DOHH2 (cell line): ENCODE measurements at regions not wholly inside any gene's neighbourhood (a gene's known extent, or its start where the extent isn't known, plus 50 kb on each side); places are given as distances from the start of the nearest gene placed in this dataset.

Source experiments
- H3F3A ChIP-seq: fragments of 200-600 bp; sonication (generic), shearing (Covaris generic); 2 replicates; pipeline ENCODE4 v1.6.0; 2016; ENCODE audit warnings: antibody characterized with exemption, mild to moderate bottlenecking; ENCODE audit not compliant: control insufficient read depth, insufficient read depth
- H3K27ac ChIP-seq: fragments of 200-600 bp; sonication (generic); 2 replicates; pipeline ENCODE4 v1.5.1; 2014; ENCODE audit warnings: low read depth, mild to moderate bottlenecking, low read length, moderate library complexity
- H3K27me3 ChIP-seq: fragments of 200-600 bp; sonication (generic); 2 replicates; pipeline ENCODE4 v1.6.1; 2014; ENCODE audit warnings: mild to moderate bottlenecking, low read length, mixed read lengths; ENCODE audit not compliant: control insufficient read depth
- H3K36me3 ChIP-seq: fragments of 200-600 bp; sonication (generic); 2 replicates; pipeline ENCODE4 v1.6.1; 2014; ENCODE audit warnings: mild to moderate bottlenecking, low read length, moderate library complexity, mixed read lengths; ENCODE audit not compliant: control insufficient read depth
- H3K4me1 ChIP-seq: fragments of 200-600 bp; sonication (generic); 2 replicates; pipeline ENCODE4 v1.6.1; 2014; ENCODE audit warnings: mild to moderate bottlenecking, low read length, mixed read lengths; ENCODE audit not compliant: control insufficient read depth
- H3K4me2 ChIP-seq: fragments of 200-600 bp; sonication (generic); 2 replicates; pipeline ENCODE4 v1.6.0; 2014; ENCODE audit warnings: mild to moderate bottlenecking, low read length, moderate library complexity
- H3K4me3 ChIP-seq: fragments of 200-600 bp; sonication (generic); 2 replicates; pipeline ENCODE4 v1.5.1; 2014; ENCODE audit warnings: mild to moderate bottlenecking, low read length, mixed read lengths
- H3K79me2 ChIP-seq: fragments of 200-600 bp; sonication (generic); 2 replicates; pipeline ENCODE4 v1.6.1; 2014; ENCODE audit warnings: mild to moderate bottlenecking, low read length, mixed read lengths; ENCODE audit not compliant: control insufficient read depth
- H3K9me2 ChIP-seq: fragments of 200-600 bp; sonication (generic); replicated peaks from 2 replicates; pipeline ENCODE4 v1.6.1; 2014; ENCODE audit warnings: mild to moderate bottlenecking, low read length, mixed read lengths; ENCODE audit not compliant: control insufficient read depth
- H3K9me3 ChIP-seq: fragments of 200-600 bp; sonication (generic); 2 replicates; pipeline ENCODE4 v1.6.1; 2014; ENCODE audit warnings: antibody characterized with exemption, low read length, mixed read lengths; ENCODE audit not compliant: control insufficient read depth, insufficient read depth
- H4K20me1 ChIP-seq: fragments of 200-600 bp; sonication (generic); 2 replicates; pipeline ENCODE4 v1.6.0; 2014; ENCODE audit warnings: low read depth, mild to moderate bottlenecking, antibody characterized with exemption, low read length, moderate library complexity; ENCODE audit not compliant: control insufficient read depth, insufficient read depth
- CTCF ChIP-seq: fragments of 200-600 bp; sonication (generic); IDR thresholded peaks from one replicate; pipeline ENCODE4 v1.5.1; 2014; ENCODE audit warnings: antibody characterized with exemption, mild to moderate bottlenecking, low read depth, low read length; ENCODE audit not compliant: poor library complexity, severe bottlenecking
- EZH2phosphoT487 ChIP-seq: fragments of 200-600 bp; sonication (generic); IDR thresholded peaks from 2 replicates; pipeline ENCODE4 v1.6.1; 2017; ENCODE audit warnings: borderline replicate concordance, mild to moderate bottlenecking, antibody characterized with exemption, low read length, moderate library complexity, mixed read lengths

GRCh38 chr2:45170191-45171135 lies 161.2 kb upstream of the SIX2 start:
- no peaks in the 10 kb centered on the region for H3K9me2 ChIP-seq
- H3K9me3 ChIP-seq = peaks cover 4% of the 10 kb centered on the region; the same call in 1 of the 2 replicates
- no peak for TF ChIP-seq EZH2phosphoT487
- no peak for TF ChIP-seq CTCF
- no peak overlapping the region for H3K27ac ChIP-seq
- no peaks in the 10 kb centered on the region for H3K4me1 ChIP-seq
- H3K36me3 ChIP-seq = no peaks in the 10 kb centered on the region
- no peak overlapping the region for H3K4me3 ChIP-seq
- no peaks in the 10 kb centered on the region for H3K27me3 ChIP-seq
- H4K20me1 ChIP-seq = no peaks in the 10 kb centered on the region
- no peaks in the 10 kb centered on the region for H3K79me2 ChIP-seq
- H3K4me2 ChIP-seq = no peak overlapping the region
- no peaks in the 10 kb centered on the region for H3F3A ChIP-seq

- H3K4me1 ChIP-seq = no peaks in the 10 kb centered on the region
- H3K4me2 ChIP-seq = no peak overlapping the region
- no peaks in the 10 kb centered on the region for H3F3A ChIP-seq
- no peaks in the 10 kb centered on the region for H3K27me3 ChIP-seq
- no peaks in the 10 kb centered on the region for H4K20me1 ChIP-seq
- no peaks in the 10 kb centered on the region for H3K79me2 ChIP-seq
- H3K9me3 ChIP-seq = peaks cover 4% of the 10 kb centered on the region; the same call in 1 of the 2 replicates
- no peak overlapping the region for H3K4me3 ChIP-seq
- no peak for TF ChIP-seq CTCF
- no peak for TF ChIP-seq EZH2phosphoT487
- H3K36me3 ChIP-seq = no peaks in the 10 kb centered on the region
- H3K9me2 ChIP-seq = no peaks in the 10 kb centered on the region
- H3K27ac ChIP-seq = no peak overlapping the region
These were observed 160.3 kb upstream of the SIX2 start for GRCh38 chr2:45169339-45170190.

GRCh38 chr2:45168711-45169338 lies 159.6 kb upstream of the SIX2 start:
- no peak for TF ChIP-seq EZH2phosphoT487
- no peaks in the 10 kb centered on the region for H3K36me3 ChIP-seq
- no peaks in the 10 kb centered on the region for H3K79me2 ChIP-seq
- H3K27ac ChIP-seq = no peak overlapping the region
- no peak overlapping the region for H3K4me3 ChIP-seq
- H4K20me1 ChIP-seq = no peaks in the 10 kb centered on the region
- H3F3A ChIP-seq = no peaks in the 10 kb centered on the region
- H3K4me2 ChIP-seq = no peak overlapping the region
- no peaks in the 10 kb centered on the region for H3K27me3 ChIP-seq
- H3K9me3 ChIP-seq = peaks cover 4% of the 10 kb centered on the region; the same call in 1 of the 2 replicates
- H3K4me1 ChIP-seq = no peaks in the 10 kb centered on the region
- no peaks in the 10 kb centered on the region for H3K9me2 ChIP-seq
